Ascending aorta (tissue), 2 donors: ENCODE measurements at regions not wholly inside any gene's neighbourhood (a gene's known extent, or its start where the extent isn't known, plus 50 kb on each side); places are given as distances from the start of the nearest gene placed in this dataset.

Source experiments
- DNase-seq, 2 donors: peaks; one replicate each; pipeline ENCODE4 v3.0.0-alpha.2; 2019; ENCODE audit warnings: low spot score in 2 of 2
- H3K27ac ChIP-seq, 2 donors: fragments of 200-600 bp; sonication (generic); one replicate each; pipeline ENCODE4 v1.5.1; 2016 to 2017; ENCODE audit warnings: mild to moderate bottlenecking in 1 of 2
- H3K27me3 ChIP-seq: fragments of 200-600 bp; sonication (generic); one replicate; pipeline ENCODE4 v1.5.1; 2017
- H3K36me3 ChIP-seq, 2 donors: fragments of 200-600 bp; sonication (generic); one replicate each; pipeline ENCODE4 v1.5.1; 2016
- H3K4me1 ChIP-seq, 2 donors: fragments of 200-600 bp; sonication (generic); one replicate each; pipeline ENCODE4 v1.5.1; 2016 to 2017; ENCODE audit warnings: mild to moderate bottlenecking in 1 of 2
- H3K4me3 ChIP-seq, 2 donors: fragments of 200-600 bp; sonication (generic); one replicate each; pipeline ENCODE4 v1.5.1; 2016 to 2017; ENCODE audit warnings: mild to moderate bottlenecking in 1 of 2
- H3K9me3 ChIP-seq, 2 donors: fragments of 200-600 bp; sonication (generic); one replicate each; pipeline ENCODE4 v1.5.1; 2016
- CTCF ChIP-seq, 3 experiments: fragments of 200-600 bp in 2 of 3; fragments of 450-650 bp in 1 of 3; sonication (generic) in 2 of 3; IDR thresholded peaks; one replicate each; pipeline ENCODE4 v1.5.1; 2016 to 2019; ENCODE audit warnings: antibody characterized with exemption in 3 of 3, mild to moderate bottlenecking in 1 of 3, moderate library complexity in 1 of 3
- intact Hi-C: fragments of 100-400 bp; cut with DNase I; formaldehyde crosslinking; loops from one replicate; pipeline ENCODE4 v1.15.1; 2023

- intact Hi-C loops = no loop called here
- DNase-seq = no peak
- TF ChIP-seq CTCF (IDR thresholded peaks at IDR 0.05) = no peak
- Histone ChIP-seq H3K36me3 (no peaks in the 10 kb centered on the region), H3K4me3 (no peak overlapping the region), H3K9me3 (no peaks in the 10 kb centered on the region), H3K27ac (no peak overlapping the region), H3K4me1 (no peaks in the 10 kb centered on the region), H3K27me3 (no peaks in the 10 kb centered on the region)
Observed at GRCh38 chr3:30974071-30974470, 79.6 kb upstream of the GADL1 start.

GRCh38 chr3:30977592-30977991 lies 83.1 kb upstream of the GADL1 start:
- Histone ChIP-seq H3K36me3 (no peaks in the 10 kb centered on the region), H3K4me1 (no peaks in the 10 kb centered on the region), H3K4me3 (no peak overlapping the region), H3K27ac (no peak overlapping the region), H3K27me3 (no peaks in the 10 kb centered on the region), H3K9me3 (no peaks in the 10 kb centered on the region)
- intact Hi-C loops = no loop called here
- no peak for TF ChIP-seq CTCF (IDR thresholded peaks at IDR 0.05)
- no peak for DNase-seq

DNA sequence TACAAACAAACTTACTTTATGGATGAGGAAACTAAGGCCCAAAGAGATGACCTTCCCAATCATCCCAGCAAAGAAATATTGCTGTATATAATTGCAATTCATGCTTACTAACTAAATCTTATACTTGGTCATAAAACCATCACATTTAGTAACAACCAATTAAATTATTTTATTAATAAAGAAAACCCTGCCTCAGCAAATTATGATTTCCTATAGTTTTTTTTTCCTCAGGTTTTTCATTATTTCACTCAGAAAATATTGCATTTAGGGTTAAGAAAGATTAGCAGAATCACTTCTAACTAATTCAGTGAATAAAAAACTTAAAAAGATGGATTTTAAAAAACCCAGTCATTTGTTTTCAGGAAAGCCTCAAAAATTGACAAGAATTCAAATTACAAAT lies 86.5 kb upstream of the GADL1 start:
- no peak overlapping the region for H3K4me3 ChIP-seq
- H3K9me3 ChIP-seq = no peaks in the 10 kb centered on the region
- DNase-seq = no peak
- H3K27ac ChIP-seq = no peak overlapping the region
- H3K27me3 ChIP-seq = no peaks in the 10 kb centered on the region
- H3K4me1 ChIP-seq = no peaks in the 10 kb centered on the region
- intact Hi-C loops = no loop called here
- TF ChIP-seq CTCF (IDR thresholded peaks at IDR 0.05) = no peak
- H3K36me3 ChIP-seq = no peaks in the 10 kb centered on the region

DNA sequence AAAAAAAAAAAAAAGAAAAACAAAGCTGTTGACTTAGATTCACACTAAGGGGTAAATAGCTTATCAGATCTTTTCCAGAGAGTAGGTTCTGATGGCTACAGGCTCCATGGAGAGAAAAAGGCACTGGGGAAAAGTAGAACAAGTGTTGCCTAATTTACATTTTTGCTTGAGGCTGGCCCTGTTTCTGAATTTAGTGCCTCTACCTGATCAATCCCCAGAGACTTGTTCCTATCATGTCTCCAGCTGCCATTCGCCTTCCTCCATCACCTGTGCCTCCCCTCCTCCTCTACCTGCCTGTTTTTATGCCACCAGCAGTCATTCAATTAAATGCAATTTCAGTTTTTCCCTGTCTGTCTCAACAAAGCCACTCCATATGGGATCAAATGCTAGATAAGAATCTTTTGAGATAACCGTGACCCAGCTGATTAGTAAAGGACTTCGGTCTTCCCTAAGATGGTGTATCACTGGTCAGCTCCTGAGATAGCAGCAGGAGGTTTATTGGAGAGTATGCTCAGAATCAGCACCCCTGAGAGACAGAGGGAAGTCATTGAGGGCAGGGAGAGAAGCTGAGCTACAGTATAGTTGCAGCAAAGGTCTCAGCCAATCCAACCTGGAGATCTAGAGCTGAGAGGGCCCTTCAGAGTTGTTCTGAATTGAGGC lies 88.1 kb upstream of the GADL1 start:
- Histone ChIP-seq H3K36me3 (no peaks in the 10 kb centered on the region), H3K9me3 (no peaks in the 10 kb centered on the region), H3K27me3 (no peaks in the 10 kb centered on the region), H3K4me1 (no peaks in the 10 kb centered on the region), H3K4me3 (no peak overlapping the region), H3K27ac (no peak overlapping the region)
- no peak for DNase-seq
- no peak for TF ChIP-seq CTCF (IDR thresholded peaks at IDR 0.05)
- intact Hi-C loops = no loop called here

- DNase-seq = no peak
- intact Hi-C loops = no loop called here
- Histone ChIP-seq H3K27ac (no peak overlapping the region), H3K4me3 (no peak overlapping the region), H3K27me3 (no peaks in the 10 kb centered on the region), H3K4me1 (no peaks in the 10 kb centered on the region), H3K9me3 (no peaks in the 10 kb centered on the region), H3K36me3 (no peaks in the 10 kb centered on the region)
- no peak for TF ChIP-seq CTCF (IDR thresholded peaks at IDR 0.05)
Observed at GRCh38 chr3:30984855-30985749, 90.6 kb upstream of the GADL1 start.
